Peyer's patch (tissue), 4 donors: ENCODE measurements at regions not wholly inside any gene's neighbourhood (a gene's known extent, or its start where the extent isn't known, plus 50 kb on each side); places are given as distances from the start of the nearest gene placed in this dataset.

Experiments
- DNase-seq, 3 donors: peaks; one replicate each; pipeline ENCODE4 v3.0.0-alpha.2; 2017 to 2019
- H3K27ac ChIP-seq, 4 donors: fragments of 200-600 bp; sonication (generic); one replicate each; pipeline ENCODE4 v1.5.1; 2016 to 2019
- H3K27me3 ChIP-seq, 2 donors: fragments of 200-600 bp; sonication (generic); one replicate each; pipeline ENCODE4 v1.5.1; 2019
- H3K36me3 ChIP-seq, 3 donors: fragments of 200-600 bp; sonication (generic); one replicate each; pipeline ENCODE4 v1.5.1; 2016 to 2019
- H3K4me1 ChIP-seq, 4 donors: fragments of 200-600 bp; sonication (generic); one replicate each; pipeline ENCODE4 v1.5.1; 2016 to 2019
- H3K4me3 ChIP-seq, 4 donors: fragments of 200-600 bp; sonication (generic); 1 replicate in 3 of 4; 2 replicates in 1 of 4; pipeline ENCODE4 v1.5.1; 2016 to 2019; ENCODE audit warnings: mild to moderate bottlenecking in 1 of 4
- H3K9me3 ChIP-seq, 4 donors: fragments of 200-600 bp; sonication (generic); one replicate each; pipeline ENCODE4 v1.5.1; 2016 to 2019; ENCODE audit warnings: mild to moderate bottlenecking in 1 of 4
- POLR2A ChIP-seq, 2 donors: fragments of 450-650 bp; IDR thresholded peaks; one replicate each; pipeline ENCODE4 v1.5.1; 2017; ENCODE audit warnings: antibody characterized with exemption in 2 of 2, mild to moderate bottlenecking in 2 of 2, moderate library complexity in 2 of 2
- TF ChIP-seq, protein P1 (sequence below), 6 experiments: fragments of 450-650 bp in 4 of 6; fragments of 200-600 bp in 2 of 6; sonication (generic) in 1 of 6; IDR thresholded peaks; one replicate each; pipeline ENCODE4 v1.5.1; 2017 to 2019; ENCODE audit warnings: antibody characterized with exemption in 6 of 6, mild to moderate bottlenecking in 3 of 6, moderate library complexity in 1 of 6

DNA sequence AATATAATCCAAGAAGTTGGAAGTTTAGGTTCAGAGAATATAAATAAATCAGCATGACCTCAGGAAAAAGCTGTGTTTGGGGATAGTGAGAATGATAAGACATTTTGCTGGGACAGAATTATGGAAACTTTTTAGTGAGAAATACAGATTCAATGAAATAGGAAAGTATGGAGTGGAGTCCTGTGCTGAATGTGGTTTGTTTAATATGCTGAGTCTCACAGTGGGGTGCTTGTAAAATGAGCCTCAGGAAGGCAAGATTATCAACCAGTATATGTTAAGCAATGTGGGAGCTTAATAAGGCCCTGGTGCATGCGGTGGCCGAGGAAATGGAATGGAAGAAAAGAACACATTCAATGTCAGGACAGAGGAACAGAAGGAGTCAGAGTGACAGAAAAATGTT lies 1554.7 kb upstream of the TENM3 start:
- H3K27me3 ChIP-seq, result no peaks in the 10 kb centered on the region
- no peak overlapping the region for H3K4me3 ChIP-seq
- no peak for DNase-seq
- H3K4me1 ChIP-seq, result no peaks in the 10 kb centered on the region
- no peak for TF ChIP-seq POLR2A (IDR thresholded peaks at IDR 0.05)
- TF ChIP-seq, protein P1, sequence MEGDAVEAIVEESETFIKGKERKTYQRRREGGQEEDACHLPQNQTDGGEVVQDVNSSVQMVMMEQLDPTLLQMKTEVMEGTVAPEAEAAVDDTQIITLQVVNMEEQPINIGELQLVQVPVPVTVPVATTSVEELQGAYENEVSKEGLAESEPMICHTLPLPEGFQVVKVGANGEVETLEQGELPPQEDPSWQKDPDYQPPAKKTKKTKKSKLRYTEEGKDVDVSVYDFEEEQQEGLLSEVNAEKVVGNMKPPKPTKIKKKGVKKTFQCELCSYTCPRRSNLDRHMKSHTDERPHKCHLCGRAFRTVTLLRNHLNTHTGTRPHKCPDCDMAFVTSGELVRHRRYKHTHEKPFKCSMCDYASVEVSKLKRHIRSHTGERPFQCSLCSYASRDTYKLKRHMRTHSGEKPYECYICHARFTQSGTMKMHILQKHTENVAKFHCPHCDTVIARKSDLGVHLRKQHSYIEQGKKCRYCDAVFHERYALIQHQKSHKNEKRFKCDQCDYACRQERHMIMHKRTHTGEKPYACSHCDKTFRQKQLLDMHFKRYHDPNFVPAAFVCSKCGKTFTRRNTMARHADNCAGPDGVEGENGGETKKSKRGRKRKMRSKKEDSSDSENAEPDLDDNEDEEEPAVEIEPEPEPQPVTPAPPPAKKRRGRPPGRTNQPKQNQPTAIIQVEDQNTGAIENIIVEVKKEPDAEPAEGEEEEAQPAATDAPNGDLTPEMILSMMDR (IDR thresholded peaks at IDR 0.05), result no peak
- no peak overlapping the region for H3K27ac ChIP-seq
- H3K36me3 ChIP-seq, result no peaks in the 10 kb centered on the region
- H3K9me3 ChIP-seq, result no peaks in the 10 kb centered on the region

DNA sequence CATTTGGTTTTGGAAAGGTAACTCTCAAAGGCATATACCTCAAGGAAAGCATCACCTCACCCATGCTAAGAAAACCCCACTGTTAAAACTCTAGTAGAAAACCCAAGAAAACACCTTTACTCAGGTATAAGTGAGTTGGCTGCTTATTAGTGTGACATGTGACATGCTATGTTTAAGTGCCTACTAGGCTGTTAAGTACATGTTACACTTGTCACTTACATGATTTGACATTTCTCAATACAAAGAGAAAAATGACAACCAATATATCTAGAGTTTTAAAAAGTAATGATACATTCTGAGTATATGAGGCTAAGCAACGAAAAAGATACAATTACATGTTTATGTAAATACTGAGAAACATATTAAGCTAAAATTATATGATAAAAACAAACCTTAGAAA lies 1548.3 kb upstream of the TENM3 start:
- no peak for TF ChIP-seq POLR2A (IDR thresholded peaks at IDR 0.05)
- Histone ChIP-seq H3K9me3 (no peaks in the 10 kb centered on the region), H3K4me1 (no peaks in the 10 kb centered on the region), H3K4me3 (no peak overlapping the region), H3K27ac (no peak overlapping the region), H3K27me3 (no peaks in the 10 kb centered on the region), H3K36me3 (no peaks in the 10 kb centered on the region)
- DNase-seq, result no peak

DNA sequence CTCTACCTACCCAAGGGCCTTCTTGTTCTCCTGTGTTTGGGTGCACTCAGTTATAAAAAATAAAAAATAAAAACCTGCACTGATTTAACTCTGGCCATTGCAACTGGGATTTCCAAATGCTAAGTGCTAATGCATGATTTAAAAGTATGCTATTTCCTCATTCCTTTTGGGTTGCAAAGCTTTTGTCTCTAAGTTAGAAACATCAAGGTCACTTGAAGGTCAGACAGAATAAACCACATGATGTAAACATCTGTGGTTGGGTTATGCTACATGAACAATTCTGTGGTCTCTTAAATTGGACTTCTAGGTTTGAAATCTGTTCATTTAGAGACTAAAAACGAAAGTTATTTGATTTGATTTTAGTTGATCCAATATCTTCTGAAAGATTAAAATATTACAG lies 1547.4 kb upstream of the TENM3 start:
- TF ChIP-seq, protein P1 (IDR thresholded peaks at IDR 0.05), result no peak
- no peak for TF ChIP-seq POLR2A (IDR thresholded peaks at IDR 0.05)
- Histone ChIP-seq H3K27me3 (no peaks in the 10 kb centered on the region), H3K27ac (no peak overlapping the region), H3K4me3 (no peak overlapping the region), H3K4me1 (no peaks in the 10 kb centered on the region), H3K36me3 (no peaks in the 10 kb centered on the region), H3K9me3 (no peaks in the 10 kb centered on the region)
- DNase-seq, result no peak

DNA sequence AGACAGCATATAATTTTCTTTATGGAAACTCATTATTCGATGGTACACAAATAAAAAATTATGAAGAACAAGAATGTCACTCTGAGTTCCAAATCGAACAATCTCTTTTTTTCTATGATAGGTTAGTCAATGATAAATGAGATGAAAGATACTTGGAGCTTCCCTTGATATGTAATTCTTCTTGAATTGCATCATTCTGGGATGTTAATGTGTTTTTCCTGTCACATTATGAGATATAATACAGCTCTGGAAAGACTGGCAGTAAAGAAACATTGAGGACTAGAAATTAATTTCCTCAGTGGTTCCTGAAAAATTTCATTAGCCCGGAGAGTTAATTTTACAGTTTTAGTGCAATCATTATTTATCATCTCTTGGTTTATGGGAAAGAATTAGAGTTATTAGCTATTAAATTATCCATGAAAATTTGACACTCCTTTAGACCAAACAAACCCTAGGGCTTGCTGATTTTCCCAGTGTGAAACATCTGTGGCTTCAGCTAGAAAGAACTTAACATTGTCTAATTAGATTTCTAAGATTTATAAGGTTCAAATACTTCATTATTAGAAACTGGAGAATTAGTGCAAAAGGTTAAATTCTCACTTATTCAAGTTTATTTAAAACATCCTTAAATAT lies 1546.6 kb upstream of the TENM3 start:
- Histone ChIP-seq H3K27me3 (no peaks in the 10 kb centered on the region), H3K27ac (no peak overlapping the region), H3K9me3 (no peaks in the 10 kb centered on the region), H3K4me1 (no peaks in the 10 kb centered on the region), H3K36me3 (no peaks in the 10 kb centered on the region), H3K4me3 (no peak overlapping the region)
- no peak for DNase-seq
- TF ChIP-seq POLR2A (IDR thresholded peaks at IDR 0.05), result no peak
- TF ChIP-seq, protein P1 (IDR thresholded peaks at IDR 0.05), result no peak

DNA sequence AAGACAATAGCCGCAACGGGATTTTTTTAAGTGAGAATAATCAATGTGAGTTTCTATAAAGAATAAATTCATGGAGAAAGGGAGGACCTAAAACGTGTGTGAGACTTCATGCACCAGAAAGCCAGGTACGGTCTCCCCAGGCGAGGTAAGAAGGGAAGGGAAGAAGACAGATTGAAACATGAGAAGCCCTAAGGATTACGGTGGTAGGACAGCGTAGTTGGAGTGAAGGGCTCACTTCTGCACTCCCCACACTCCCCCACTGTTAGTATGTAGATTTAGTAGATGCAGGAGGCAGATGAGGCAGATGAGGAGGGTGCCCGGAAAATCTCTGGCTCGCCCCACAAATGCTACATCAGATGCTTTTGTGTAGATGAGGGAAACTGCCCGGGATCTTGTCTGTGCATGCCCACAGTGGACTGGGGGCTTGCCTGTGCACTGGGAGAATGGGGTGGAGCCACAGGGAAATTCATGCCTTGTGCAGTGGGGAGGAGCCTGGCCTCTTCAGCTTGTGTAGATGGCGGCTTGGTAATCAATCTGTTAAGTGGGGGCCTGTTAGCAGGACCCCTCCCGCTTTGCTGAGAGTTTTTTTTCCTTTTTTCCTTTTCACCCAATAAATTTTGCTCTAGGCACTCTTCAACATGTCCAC lies 1544.5 kb upstream of the TENM3 start:
- Histone ChIP-seq H3K9me3 (no peaks in the 10 kb centered on the region), H3K4me3 (no peak overlapping the region), H3K4me1 (no peaks in the 10 kb centered on the region), H3K27ac (no peak overlapping the region), H3K36me3 (no peaks in the 10 kb centered on the region), H3K27me3 (no peaks in the 10 kb centered on the region)
- DNase-seq, result no peak
- TF ChIP-seq, protein P1 (IDR thresholded peaks at IDR 0.05), result no peak
- TF ChIP-seq POLR2A (IDR thresholded peaks at IDR 0.05), result no peak

DNA sequence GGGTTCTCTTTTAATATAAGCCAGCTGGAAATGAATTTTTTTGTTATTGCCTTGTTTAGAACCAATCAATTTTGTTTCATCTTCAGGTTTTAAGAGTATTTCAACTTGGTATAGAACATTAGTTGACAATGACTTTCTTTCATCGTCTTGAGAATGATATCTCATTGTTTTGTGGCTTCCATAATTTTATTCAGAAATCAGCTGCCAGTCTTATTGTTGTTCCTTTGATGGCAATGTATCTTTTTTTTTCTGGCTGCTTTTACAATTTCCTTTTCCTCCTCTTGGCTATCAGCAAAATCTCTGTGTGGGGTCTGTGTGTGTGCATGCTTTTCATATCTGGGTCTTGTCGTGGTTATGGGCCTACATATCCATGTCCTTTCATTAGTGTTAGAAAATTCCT lies 1536.4 kb upstream of the TENM3 start:
- Histone ChIP-seq H3K36me3 (no peaks in the 10 kb centered on the region), H3K4me1 (no peaks in the 10 kb centered on the region), H3K27me3 (no peaks in the 10 kb centered on the region), H3K4me3 (no peak overlapping the region), H3K9me3 (peaks cover 0 to 3% (median 0%) of the 10 kb centered on the region in 4 donors), H3K27ac (no peak overlapping the region)
- no peak for TF ChIP-seq POLR2A (IDR thresholded peaks at IDR 0.05)
- TF ChIP-seq, protein P1 (IDR thresholded peaks at IDR 0.05), result no peak
- DNase-seq, result no peak
